Activated CD8-positive, alpha-beta T cell treated with anti-CD3 and anti-CD28 coated beads for 36 hours (primary cell): ENCODE measurements at regions not wholly inside any gene's neighbourhood (a gene's known extent, or its start where the extent isn't known, plus 50 kb on each side); places are given as distances from the start of the nearest gene placed in this dataset.

Source experiments
- ATAC-seq: fragments of 200-7000 bp; cut with Tn5 transposase; one replicate; pipeline ENCODE4 v1.10.0; 2021; ENCODE audit warnings: mild to moderate bottlenecking, moderate library complexity
- CTCF ChIA-PET: fragments of 350-600 bp; sonication (Branson Sonifier 250); formaldehyde crosslinking; loops from one replicate; lab custom pipeline; 2021; ENCODE audit warnings: antibody characterized with exemption; lab: Charles Lee
- POLR2A ChIA-PET: fragments of 350-600 bp; sonication (Branson Sonifier 250); formaldehyde crosslinking; loops from one replicate; lab custom pipeline; 2021; ENCODE audit warnings: antibody characterized with exemption; lab: Charles Lee
- DNase-seq: peaks from one replicate; pipeline ENCODE4 v3.0.0-alpha.2; 2020
- H3K27ac Mint-ChIP-seq: one replicate; pipeline ENCODE4 v1.8.0; 2021; ENCODE audit warnings: mild to moderate bottlenecking, mixed read lengths
- H3K27me3 Mint-ChIP-seq: one replicate; pipeline ENCODE4 v1.8.0; 2021; ENCODE audit warnings: mixed read lengths
- H3K36me3 Mint-ChIP-seq: one replicate; pipeline ENCODE4 v1.8.0; 2021; ENCODE audit warnings: low read depth, mixed read lengths
- H3K4me1 Mint-ChIP-seq: one replicate; pipeline ENCODE4 v1.8.0; 2021; ENCODE audit warnings: low read depth, mixed read lengths
- H3K4me3 Mint-ChIP-seq: one replicate; pipeline ENCODE4 v1.8.0; 2021; ENCODE audit warnings: mild to moderate bottlenecking, moderate library complexity, mixed read lengths
- H3K9me3 Mint-ChIP-seq: one replicate; pipeline ENCODE4 v1.8.0; 2021; ENCODE audit warnings: mixed read lengths
- CTCF ChIP-seq: fragments of 200-600 bp; IDR thresholded peaks from one replicate; pipeline ENCODE4 v1.8.0; 2022; ENCODE audit warnings: antibody characterized with exemption, mild to moderate bottlenecking
- intact Hi-C: fragments of 100-400 bp; cut with micrococcal nuclease; formaldehyde crosslinking; loops from one replicate; pipeline ENCODE4 v1.10.0; 2022

- ChIA-PET CTCF (no interaction called here), POLR2A (no interaction called here)
- DNase-seq = no peak
- H3K27ac Mint-ChIP-seq = no peak overlapping the region
- H3K27me3 Mint-ChIP-seq = no peaks in the 10 kb centered on the region
- H3K4me1 Mint-ChIP-seq = peaks cover 33% of the 10 kb centered on the region
- ATAC-seq = no peak
- intact Hi-C loops = no loop called here
- no peaks in the 10 kb centered on the region for H3K9me3 Mint-ChIP-seq
- H3K4me3 Mint-ChIP-seq = no peak overlapping the region
- H3K36me3 Mint-ChIP-seq = no peaks in the 10 kb centered on the region
- TF ChIP-seq CTCF = no peak
Observed at GRCh38 chr6:16841241-16841640, 80.0 kb upstream of the ATXN1 start.

DNA sequence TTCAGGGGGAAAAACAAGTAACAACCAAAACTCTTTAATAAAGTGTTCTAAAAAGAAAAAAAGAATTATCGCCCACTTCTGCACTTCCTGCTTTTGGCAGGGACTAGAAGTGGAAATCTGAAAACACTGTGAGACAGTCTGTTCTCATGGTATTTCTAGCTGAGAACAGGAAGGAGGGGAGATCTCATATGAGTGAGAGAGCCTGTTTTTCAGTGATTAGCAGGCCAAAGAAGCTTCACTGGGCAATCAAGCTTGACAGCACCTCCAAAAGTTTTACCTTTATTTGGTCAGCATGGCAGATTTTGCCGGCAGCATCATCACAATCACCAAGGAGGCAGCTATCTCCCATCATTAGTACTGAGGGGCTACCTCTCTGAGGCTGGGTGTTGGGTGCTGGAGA, 79.5 kb upstream of the ATXN1 start:
- no peak for TF ChIP-seq CTCF
- H3K27ac Mint-ChIP-seq = no peak overlapping the region
- ChIA-PET CTCF (no interaction called here), POLR2A (no interaction called here)
- no peaks in the 10 kb centered on the region for H3K9me3 Mint-ChIP-seq
- no peaks in the 10 kb centered on the region for H3K27me3 Mint-ChIP-seq
- intact Hi-C loops = no loop called here
- peaks cover 38% of the 10 kb centered on the region for H3K4me1 Mint-ChIP-seq
- ATAC-seq = no peak
- no peaks in the 10 kb centered on the region for H3K36me3 Mint-ChIP-seq
- H3K4me3 Mint-ChIP-seq = no peak overlapping the region
- DNase-seq = no peak

DNA sequence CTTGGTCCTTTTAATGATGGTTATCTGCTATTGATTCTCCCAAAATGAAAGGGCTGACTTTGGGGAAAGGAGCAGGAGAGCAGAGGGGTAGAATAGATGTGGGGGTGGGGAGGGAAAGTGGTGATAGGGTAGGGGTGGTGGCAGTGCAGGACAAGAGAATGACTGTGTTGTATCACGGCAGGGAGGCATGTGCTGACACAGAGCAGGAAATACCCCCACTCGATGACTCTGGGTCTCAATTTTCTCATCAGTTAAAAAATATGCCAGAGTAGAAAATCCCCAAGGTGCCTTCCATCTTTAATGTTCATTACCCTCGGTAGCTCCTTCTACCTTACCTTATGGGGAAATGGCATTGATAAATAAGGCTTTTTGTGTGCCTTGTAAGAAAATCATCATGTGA, 79.0 kb upstream of the ATXN1 start:
- peak; percentile 4 for DNase-seq

DNA sequence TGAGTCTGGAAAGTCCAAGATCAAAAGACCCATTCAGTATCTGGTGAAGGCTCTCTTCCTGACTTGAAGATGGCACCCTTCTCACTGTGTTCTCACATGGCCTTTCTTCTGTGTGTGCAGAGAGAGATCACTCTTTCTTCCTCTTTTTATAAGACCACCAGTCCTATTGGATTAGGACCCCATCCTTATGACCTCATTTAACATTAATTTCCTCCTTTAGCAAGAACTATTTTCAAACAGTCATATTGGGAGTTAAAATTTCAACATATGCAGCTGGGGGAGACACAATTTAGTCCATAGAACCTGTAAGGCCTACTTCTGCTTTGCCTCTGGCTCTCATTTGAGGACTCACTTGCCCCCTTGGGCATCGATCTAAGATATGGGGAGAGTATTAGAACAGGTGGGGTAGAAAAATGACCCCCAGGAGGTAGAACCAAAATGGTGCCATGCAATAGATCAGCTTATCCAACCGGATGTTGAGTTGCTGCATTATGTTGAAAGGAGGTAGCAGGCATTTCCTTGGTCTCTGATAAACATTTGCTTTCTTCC, 78.4 kb upstream of the ATXN1 start:
- ChIA-PET CTCF (no interaction called here), POLR2A (no interaction called here)
- no peaks in the 10 kb centered on the region for H3K36me3 Mint-ChIP-seq
- H3K27ac Mint-ChIP-seq = no peak overlapping the region
- H3K4me1 Mint-ChIP-seq = peaks cover 38% of the 10 kb centered on the region
- no peaks in the 10 kb centered on the region for H3K27me3 Mint-ChIP-seq
- H3K4me3 Mint-ChIP-seq = no peak overlapping the region
- ATAC-seq (no peak), DNase-seq (no peak)
- H3K9me3 Mint-ChIP-seq = no peaks in the 10 kb centered on the region
- no peak for TF ChIP-seq CTCF
- intact Hi-C loops = loop anchor here (10.0 kb wide), 1 partner anchor 115 kb away; no protein-coding TSS in a partner anchor

More for the DNA sequence above, 79.0 kb upstream of the ATXN1 start:
- intact Hi-C loops = no loop called here
- Mint-ChIP-seq H3K4me1 (peaks cover 38% of the 10 kb centered on the region), H3K9me3 (no peaks in the 10 kb centered on the region), H3K4me3 (no peak overlapping the region), H3K27me3 (no peaks in the 10 kb centered on the region), H3K36me3 (no peaks in the 10 kb centered on the region), H3K27ac (no peak overlapping the region)
- ATAC-seq = peak; percentile 41
- POLR2A ChIA-PET = no interaction called here
- no peak for TF ChIP-seq CTCF
- CTCF ChIA-PET = no interaction called here

DNA sequence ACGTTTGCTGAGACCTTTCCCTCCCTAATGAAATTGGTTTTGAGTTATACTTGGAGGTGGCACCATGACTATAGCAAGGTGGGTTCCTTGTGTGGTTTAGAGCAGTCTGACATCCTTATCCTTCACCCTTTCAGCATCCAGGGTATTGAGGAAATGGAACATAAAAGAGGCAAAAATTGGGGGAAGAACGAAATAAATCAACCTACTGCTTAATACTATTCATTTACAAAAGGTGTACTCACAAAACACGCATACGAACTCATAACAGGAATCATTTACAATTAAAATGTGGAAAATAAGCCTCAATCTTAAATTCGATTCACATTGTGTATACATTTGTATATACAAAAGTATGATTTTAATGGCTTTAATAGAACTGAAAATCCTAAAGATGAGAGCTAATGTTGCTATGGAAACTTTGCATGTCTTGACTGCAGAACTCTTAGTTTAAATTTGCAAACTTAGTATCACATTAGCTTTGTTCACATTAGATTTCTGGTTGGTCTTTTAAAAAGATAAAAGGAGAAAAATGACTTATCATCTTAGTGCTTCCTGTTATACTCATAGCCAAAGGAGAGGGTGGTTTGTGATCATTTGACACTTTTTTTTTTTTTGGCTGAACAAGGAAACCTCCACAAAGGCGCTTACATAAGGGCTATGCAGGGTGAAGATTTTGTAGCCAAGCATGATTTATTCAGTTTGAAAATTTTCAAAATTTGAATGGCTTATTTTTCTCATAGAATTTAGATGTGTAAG, 76.1 kb upstream of the ATXN1 start:
- ChIA-PET POLR2A (no interaction called here), CTCF (interaction anchor here (0.6 to 1.8 kb wide), 5 partner anchors 66 to 507 kb away, joined by 3 to 7 read pairs (median 4); no protein-coding TSS in a partner anchor)
- Mint-ChIP-seq H3K9me3 (no peaks in the 10 kb centered on the region), H3K27me3 (no peaks in the 10 kb centered on the region), H3K4me3 (peak overlapping the region; percentile 47), H3K27ac (peak overlapping the region; percentile 81), H3K36me3 (no peaks in the 10 kb centered on the region), H3K4me1 (peaks cover 38% of the 10 kb centered on the region)
- TF ChIP-seq CTCF = no peak
- DNase-seq = no peak
- ATAC-seq = peak; percentile 54
- intact Hi-C loops = loop anchor here (10.0 kb wide), 1 partner anchor 117 kb away; no protein-coding TSS in a partner anchor
